A673 (cell line): ENCODE measurements at regions not wholly inside any gene's neighbourhood (a gene's known extent, or its start where the extent isn't known, plus 50 kb on each side); places are given as distances from the start of the nearest gene placed in this dataset.

Experiments
- BruUV-seq: library from RNA; stranded (reverse); fragments of 400-500 nt; replicated peaks from 2 replicates; lab custom pipeline; 2021; lab: Mats Ljungman, UMichigan
- CTCF ChIA-PET: fragments of 300-600 bp; sonication (Branson Sonifier 250); formaldehyde crosslinking; loops from one replicate; lab custom pipeline; 2022; ENCODE audit warnings: antibody characterized with exemption; lab: Charles Lee
- POLR2A ChIA-PET: fragments of 300-600 bp; sonication (Branson Sonifier 250); formaldehyde crosslinking; loops from one replicate; lab custom pipeline; 2022; ENCODE audit warnings: antibody characterized with exemption; ENCODE audit not compliant: low non-redundant PET; lab: Charles Lee
- DNase-seq: peaks from one replicate; pipeline ENCODE4 v3.0.0-alpha.2; 2015; ENCODE audit warnings: low spot score
- H3K27ac ChIP-seq: fragments of 200-600 bp; sonication (generic); 2 replicates; pipeline ENCODE4 v1.5.1; 2016; ENCODE audit warnings: mixed run types, low read depth, mild to moderate bottlenecking, mixed read lengths, antibody characterized with exemption, low read length; ENCODE audit not compliant: poor library complexity, severe bottlenecking
- H3K27me3 ChIP-seq: fragments of 200-600 bp; sonication (generic); replicated peaks from 2 replicates; pipeline ENCODE4 v1.6.1; 2017; ENCODE audit warnings: mixed run types, low read depth, mild to moderate bottlenecking, mixed read lengths, antibody characterized with exemption, low read length; ENCODE audit not compliant: insufficient read depth, poor library complexity
- H3K36me3 ChIP-seq: fragments of 200-600 bp; sonication (generic); 2 replicates; pipeline ENCODE4 v1.6.1; 2016; ENCODE audit warnings: mixed run types, mild to moderate bottlenecking, mixed read lengths, antibody characterized with exemption, low read length; ENCODE audit not compliant: insufficient read depth, poor library complexity, severe bottlenecking
- H3K4me1 ChIP-seq: fragments of 200-600 bp; sonication (generic); 2 replicates; pipeline ENCODE4 v1.6.1; 2017; ENCODE audit warnings: mixed run types, mild to moderate bottlenecking, mixed read lengths, antibody characterized with exemption, low read length; ENCODE audit not compliant: insufficient read depth, poor library complexity, severe bottlenecking
- H3K4me3 ChIP-seq: fragments of 200-600 bp; sonication (generic); 2 replicates; pipeline ENCODE4 v1.5.1; 2016; ENCODE audit warnings: low read depth, mixed run types, mild to moderate bottlenecking, mixed read lengths, low read length; ENCODE audit not compliant: poor library complexity, severe bottlenecking
- H3K9me3 ChIP-seq: fragments of 200-600 bp; sonication (generic); 2 replicates; pipeline ENCODE4 v1.6.1; 2016; ENCODE audit warnings: mixed run types, low read depth, mild to moderate bottlenecking, mixed read lengths, antibody characterized with exemption, low read length; ENCODE audit not compliant: poor library complexity, severe bottlenecking
- EZH2 ChIP-seq: fragments of 200-600 bp; sonication (generic); IDR thresholded peaks from 2 replicates; pipeline ENCODE4 v1.6.1; 2017; ENCODE audit warnings: borderline replicate concordance, low read depth, mild to moderate bottlenecking, mixed read lengths, antibody characterized with exemption, low read length; ENCODE audit not compliant: poor library complexity, severe bottlenecking
- intact Hi-C: fragments of 100-400 bp; cut with micrococcal nuclease; formaldehyde crosslinking; loops from one replicate; pipeline ENCODE4 v1.10.0; 2022; ENCODE audit not compliant: unreplicated experiment
- TF ChIP-seq, protein P1 (sequence below): fragments of 300-800, 200-600 bp; sonication (generic); conservative IDR thresholded peaks from 2 replicates; pipeline ENCODE4 v1.5.1; 2017; ENCODE audit warnings: low read depth, mild to moderate bottlenecking, antibody characterized with exemption, low read length, moderate library complexity, mixed read lengths

- no peaks in the 10 kb centered on the region for H3K9me3 ChIP-seq
- H3K4me3 ChIP-seq: no peak overlapping the region
- BruUV-seq: no TSS peak
- intact Hi-C loops: no loop called here
- TF ChIP-seq, protein P1, sequence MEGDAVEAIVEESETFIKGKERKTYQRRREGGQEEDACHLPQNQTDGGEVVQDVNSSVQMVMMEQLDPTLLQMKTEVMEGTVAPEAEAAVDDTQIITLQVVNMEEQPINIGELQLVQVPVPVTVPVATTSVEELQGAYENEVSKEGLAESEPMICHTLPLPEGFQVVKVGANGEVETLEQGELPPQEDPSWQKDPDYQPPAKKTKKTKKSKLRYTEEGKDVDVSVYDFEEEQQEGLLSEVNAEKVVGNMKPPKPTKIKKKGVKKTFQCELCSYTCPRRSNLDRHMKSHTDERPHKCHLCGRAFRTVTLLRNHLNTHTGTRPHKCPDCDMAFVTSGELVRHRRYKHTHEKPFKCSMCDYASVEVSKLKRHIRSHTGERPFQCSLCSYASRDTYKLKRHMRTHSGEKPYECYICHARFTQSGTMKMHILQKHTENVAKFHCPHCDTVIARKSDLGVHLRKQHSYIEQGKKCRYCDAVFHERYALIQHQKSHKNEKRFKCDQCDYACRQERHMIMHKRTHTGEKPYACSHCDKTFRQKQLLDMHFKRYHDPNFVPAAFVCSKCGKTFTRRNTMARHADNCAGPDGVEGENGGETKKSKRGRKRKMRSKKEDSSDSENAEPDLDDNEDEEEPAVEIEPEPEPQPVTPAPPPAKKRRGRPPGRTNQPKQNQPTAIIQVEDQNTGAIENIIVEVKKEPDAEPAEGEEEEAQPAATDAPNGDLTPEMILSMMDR: no peak
- no peak for TF ChIP-seq EZH2
- no peaks in the 10 kb centered on the region for H3K27me3 ChIP-seq
- no peaks in the 10 kb centered on the region for H3K36me3 ChIP-seq
- no peak for DNase-seq
- H3K27ac ChIP-seq: no peak overlapping the region
- H3K4me1 ChIP-seq: no peaks in the 10 kb centered on the region
- POLR2A ChIA-PET: no interaction called here
- CTCF ChIA-PET: no interaction called here
Measured at GRCh38 chr5:29037716-29038115, 1999.3 kb upstream of the CDH9 start.

DNA sequence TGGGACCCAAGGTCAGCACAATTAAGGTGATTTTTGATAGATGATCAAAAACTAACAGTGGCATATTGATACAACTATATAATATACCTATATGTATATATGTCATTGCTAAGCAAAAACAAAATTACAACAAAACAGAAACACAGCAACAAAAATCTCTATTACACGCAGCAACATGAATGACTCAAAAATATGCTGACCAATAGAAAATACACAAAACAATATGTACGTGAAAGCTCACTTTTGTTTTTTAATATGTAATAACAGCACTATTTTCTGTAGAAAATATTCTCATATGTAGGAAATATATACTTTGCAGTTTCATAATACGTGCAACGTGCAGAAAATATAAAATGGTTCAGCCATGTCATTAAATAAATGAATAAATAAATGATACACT is 1985.7 kb upstream of the CDH9 start:
- ChIA-PET CTCF (no interaction called here), POLR2A (no interaction called here)
- H3K4me1 ChIP-seq: no peaks in the 10 kb centered on the region
- H3K9me3 ChIP-seq: no peaks in the 10 kb centered on the region
- TF ChIP-seq EZH2: no peak
- TF ChIP-seq, protein P1: no peak
- no TSS peak for BruUV-seq
- intact Hi-C loops: no loop called here
- no peaks in the 10 kb centered on the region for H3K36me3 ChIP-seq
- H3K27ac ChIP-seq: no peak overlapping the region
- H3K4me3 ChIP-seq: no peak overlapping the region
- DNase-seq: no peak
- H3K27me3 ChIP-seq: no peaks in the 10 kb centered on the region

DNA sequence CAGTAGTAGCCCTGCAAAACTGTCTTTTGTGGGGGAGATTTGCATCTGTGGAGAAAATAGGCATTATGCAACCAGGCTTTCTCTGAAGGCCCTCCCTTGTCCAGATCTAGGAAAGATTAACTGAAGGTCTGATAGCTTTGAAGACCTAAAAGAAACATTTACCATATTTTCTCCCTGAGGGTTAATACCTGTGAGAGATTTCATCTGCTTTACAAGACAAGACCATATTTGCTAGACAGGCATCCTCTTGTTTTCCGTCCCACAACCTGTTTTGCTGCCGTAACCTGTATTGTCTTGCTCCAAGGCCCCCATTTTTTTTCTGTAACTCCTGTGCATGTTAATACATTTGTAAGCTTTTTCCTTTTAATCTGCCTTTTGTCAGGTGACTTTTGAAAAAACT is 1985.2 kb upstream of the CDH9 start:
- H3K4me1 ChIP-seq: no peaks in the 10 kb centered on the region
- H3K4me3 ChIP-seq: no peak overlapping the region
- H3K9me3 ChIP-seq: no peaks in the 10 kb centered on the region
- POLR2A ChIA-PET: no interaction called here
- intact Hi-C loops: no loop called here
- BruUV-seq: no TSS peak
- CTCF ChIA-PET: no interaction called here
- TF ChIP-seq, protein P1: no peak
- no peak for TF ChIP-seq EZH2
- H3K27ac ChIP-seq: no peak overlapping the region
- no peaks in the 10 kb centered on the region for H3K36me3 ChIP-seq
- H3K27me3 ChIP-seq: no peaks in the 10 kb centered on the region
- DNase-seq: no peak
